ENCODE measurements at regions not wholly inside any gene's neighbourhood (a gene's known extent, or its start where the extent isn't known, plus 50 kb on each side); places are given as distances from the start of the nearest gene placed in this dataset.

DNA sequence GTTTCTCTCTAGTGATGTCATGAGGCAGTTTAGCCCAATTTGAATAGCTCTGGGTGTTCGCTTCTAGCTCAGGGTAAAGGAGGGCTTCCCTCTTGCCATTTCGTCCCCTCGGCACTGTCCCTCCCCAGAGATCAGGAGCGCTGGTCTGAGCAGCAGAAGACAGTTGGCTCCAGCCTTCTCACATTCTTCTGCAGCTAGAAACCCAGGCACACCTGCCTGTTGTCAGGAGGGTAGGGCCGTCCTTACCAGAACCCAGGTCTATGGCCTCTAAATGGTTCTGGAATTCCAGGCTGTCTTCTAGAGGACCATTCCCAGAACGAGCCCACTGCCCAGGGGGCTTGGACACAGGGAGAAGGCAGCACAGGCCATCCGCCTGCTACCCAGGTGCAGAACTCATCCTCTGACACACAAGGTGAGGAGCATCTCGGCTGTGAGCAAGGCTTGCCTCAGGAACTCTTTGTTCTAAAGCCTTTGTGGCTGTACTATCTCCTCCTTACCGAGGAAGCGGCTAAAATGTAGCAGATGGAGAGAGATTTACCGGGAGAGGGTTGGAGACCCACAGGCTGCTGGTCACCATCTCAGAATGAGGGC lies 255.6 kb upstream of the IRX2 start:
- DNase-seq (ENCODE audit: low read depth in 4 of 4, low spot score in 3 of 4) = no peak

DNA sequence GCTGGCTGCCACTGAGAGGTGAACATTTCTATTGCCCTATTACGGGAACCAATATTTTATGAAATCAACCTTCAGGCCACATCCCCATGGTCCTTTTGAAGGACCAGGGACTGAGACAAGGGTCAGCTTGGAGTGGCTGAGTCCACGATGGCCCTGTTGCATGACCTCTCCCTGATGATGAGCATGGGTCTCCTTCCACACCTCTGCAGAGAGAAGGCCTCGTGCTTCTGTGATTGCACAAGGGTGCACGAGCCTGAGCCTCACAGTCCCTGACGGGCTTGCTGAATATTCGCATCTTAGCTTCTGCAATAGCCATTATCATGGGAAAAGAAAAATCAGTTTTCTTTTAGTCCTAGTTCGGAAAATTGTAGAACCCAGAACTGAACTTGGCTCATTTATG lies 255.0 kb upstream of the IRX2 start:
- no peak for DNase-seq (ENCODE audit: low read depth in 4 of 4, low spot score in 3 of 4)

GRCh38 chr5:3004361-3005080 lies 253.0 kb upstream of the IRX2 start:
- no peak for DNase-seq (ENCODE audit: low read depth in 4 of 4, low spot score in 3 of 4)

- no peak for DNase-seq (ENCODE audit: low read depth in 4 of 4, low spot score in 3 of 4)
Observed at GRCh38 chr5:3002230-3002629, 250.8 kb upstream of the IRX2 start.

- no peak for DNase-seq (ENCODE audit: low read depth in 4 of 4, low spot score in 3 of 4)
Observed at GRCh38 chr5:3000631-3001030, 249.2 kb upstream of the IRX2 start.

DNA sequence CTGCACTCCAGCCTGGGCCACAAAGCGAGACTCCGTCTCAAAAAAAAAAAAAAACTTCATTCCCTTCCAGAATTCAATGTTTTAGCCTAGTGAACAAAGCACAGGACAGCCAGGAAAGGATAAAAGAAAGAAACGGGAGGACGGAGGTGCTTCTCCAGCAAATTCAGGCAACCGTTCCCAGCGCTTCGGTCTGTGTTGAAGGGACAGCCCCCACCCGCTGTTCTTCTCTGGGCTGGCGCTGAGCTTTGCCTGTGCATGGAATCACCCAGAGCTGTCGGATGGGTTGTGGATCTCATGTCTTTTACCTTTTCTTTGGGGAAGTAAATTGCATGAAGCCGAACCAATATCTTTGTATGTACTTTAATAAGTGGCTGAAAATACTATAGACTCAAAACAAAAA lies 248.4 kb upstream of the IRX2 start:
- no peak for DNase-seq (ENCODE audit: low read depth in 4 of 4, low spot score in 3 of 4)

GRCh38 chr5:2998106-2998505 lies 246.6 kb upstream of the IRX2 start:
- DNase-seq (ENCODE audit: low read depth in 4 of 4, low spot score in 3 of 4) = no peak

- DNase-seq (ENCODE audit: low read depth in 4 of 4, low spot score in 3 of 4) = no peak
Observed at GRCh38 chr5:2997179-2997578, 245.7 kb upstream of the IRX2 start.

DNA sequence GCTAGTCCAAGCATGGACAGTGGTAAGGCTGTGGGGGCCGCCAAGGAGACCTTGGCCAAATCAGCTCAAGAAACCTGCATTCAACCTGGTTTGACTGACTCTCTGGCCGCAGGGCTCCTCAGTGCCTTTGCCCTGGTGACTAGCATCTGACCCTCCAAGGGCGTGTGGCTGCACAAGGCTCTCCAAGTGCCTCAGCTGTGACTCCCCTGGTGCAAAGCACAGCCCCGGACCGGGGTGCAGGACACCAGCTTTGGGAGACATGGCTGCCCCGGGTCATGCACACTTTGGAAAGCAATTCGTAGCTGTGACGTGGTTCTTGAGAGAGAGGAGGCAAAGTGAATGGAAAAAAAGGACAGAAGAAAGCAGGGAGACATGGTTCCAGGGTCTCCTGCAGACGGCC lies 245.2 kb upstream of the IRX2 start:
- no peak for DNase-seq (ENCODE audit: low read depth in 4 of 4, low spot score in 3 of 4)

DNA sequence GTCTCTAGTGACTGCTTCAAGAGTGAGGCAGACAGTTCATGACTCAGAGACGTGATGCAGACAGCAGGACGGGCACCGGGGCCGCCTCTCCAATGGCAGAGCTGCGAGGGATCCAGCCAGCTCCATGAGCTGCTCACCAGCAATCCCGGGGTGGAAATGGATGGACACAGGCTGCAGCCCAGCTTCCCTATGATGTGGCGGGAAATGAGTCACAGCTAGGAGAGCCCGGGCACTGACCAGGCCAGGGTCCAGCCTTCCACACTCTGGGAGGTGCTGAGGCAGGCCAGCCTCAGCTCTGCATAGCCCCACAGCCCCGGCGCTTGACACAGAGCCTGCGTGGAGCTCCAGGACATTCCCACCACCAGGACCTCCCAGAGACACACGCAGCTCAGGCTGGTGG lies 244.8 kb upstream of the IRX2 start:
- DNase-seq (ENCODE audit: low read depth in 4 of 4, low spot score in 3 of 4) = no peak

- no peak for DNase-seq (ENCODE audit: low read depth in 4 of 4, low spot score in 3 of 4)
Observed at GRCh38 chr5:2995667-2996066, 244.2 kb upstream of the IRX2 start.

DNA sequence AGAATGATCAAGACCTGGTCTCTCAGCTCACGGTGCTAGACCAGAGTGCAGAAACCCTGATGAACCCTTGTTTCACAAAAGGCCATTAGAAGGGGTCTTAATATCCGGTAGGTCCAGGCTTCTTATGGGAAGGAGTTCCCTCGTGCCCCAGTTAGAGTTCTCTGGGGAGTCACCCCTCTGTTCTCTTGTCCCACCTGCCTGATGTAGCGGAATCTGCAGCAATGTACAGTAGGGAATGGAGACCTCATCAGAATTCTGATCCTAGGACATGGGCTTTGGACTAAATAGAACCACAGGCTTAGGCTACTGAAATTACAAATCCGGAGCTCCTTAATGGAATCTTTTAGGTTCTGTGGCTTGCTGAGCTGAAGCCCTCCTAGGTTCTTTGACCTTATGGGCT lies 243.6 kb upstream of the IRX2 start:
- DNase-seq (ENCODE audit: low read depth in 4 of 4, low spot score in 3 of 4) = no peak

DNA sequence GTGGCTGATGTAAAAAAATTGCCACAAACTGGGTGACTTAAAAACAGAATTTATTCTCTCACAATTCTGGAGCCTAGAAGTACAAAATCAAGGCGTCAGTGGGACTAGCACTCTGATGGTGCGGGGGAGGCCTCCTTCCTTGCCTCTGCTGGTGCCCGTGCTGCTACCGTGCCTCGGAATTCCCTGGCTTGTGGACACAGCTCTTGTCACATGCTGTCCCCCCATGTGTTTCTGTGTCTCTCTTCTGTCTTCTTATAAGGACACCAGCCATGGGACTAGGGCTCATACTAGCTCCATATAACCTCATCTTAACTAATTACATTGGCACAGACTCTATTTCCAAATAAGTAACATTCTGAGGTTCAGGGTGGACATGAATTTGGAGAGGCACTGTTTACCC lies 242.3 kb upstream of the IRX2 start:
- no peak for DNase-seq (ENCODE audit: low read depth in 4 of 4, low spot score in 3 of 4)

- DNase-seq (ENCODE audit: low read depth in 4 of 4, low spot score in 3 of 4) = no peak
Observed at GRCh38 chr5:2993301-2993700, 241.8 kb upstream of the IRX2 start.

DNA sequence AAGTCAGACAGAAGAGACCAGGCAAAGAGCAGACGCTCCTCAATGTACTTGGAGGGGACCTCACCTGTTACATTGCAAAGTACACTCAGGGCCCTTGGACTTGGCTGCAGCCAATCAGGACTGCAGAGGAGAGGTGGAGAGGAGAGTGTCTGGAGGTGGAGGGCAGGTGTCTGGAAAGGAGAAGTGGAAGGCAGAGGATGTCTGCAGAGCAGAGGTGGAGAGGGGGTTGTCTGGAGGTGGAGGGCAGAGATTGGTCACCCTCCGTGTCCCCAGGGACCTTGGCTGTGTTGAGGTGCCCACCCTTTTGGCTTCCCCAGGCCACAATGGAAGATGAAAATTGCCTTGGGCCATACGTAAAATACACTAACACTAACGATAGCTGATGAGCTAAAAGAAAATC lies 241.3 kb upstream of the IRX2 start:
- DNase-seq (ENCODE audit: low read depth in 4 of 4, low spot score in 3 of 4) = no peak

- DNase-seq (ENCODE audit: low read depth in 4 of 4, low spot score in 3 of 4) = no peak
Observed at GRCh38 chr5:2991884-2992283, 240.4 kb upstream of the IRX2 start.

GRCh38 chr5:2989517-2989916 lies 238.0 kb upstream of the IRX2 start:
- DNase-seq (ENCODE audit: low read depth in 4 of 4, low spot score in 3 of 4) = no peak

DNA sequence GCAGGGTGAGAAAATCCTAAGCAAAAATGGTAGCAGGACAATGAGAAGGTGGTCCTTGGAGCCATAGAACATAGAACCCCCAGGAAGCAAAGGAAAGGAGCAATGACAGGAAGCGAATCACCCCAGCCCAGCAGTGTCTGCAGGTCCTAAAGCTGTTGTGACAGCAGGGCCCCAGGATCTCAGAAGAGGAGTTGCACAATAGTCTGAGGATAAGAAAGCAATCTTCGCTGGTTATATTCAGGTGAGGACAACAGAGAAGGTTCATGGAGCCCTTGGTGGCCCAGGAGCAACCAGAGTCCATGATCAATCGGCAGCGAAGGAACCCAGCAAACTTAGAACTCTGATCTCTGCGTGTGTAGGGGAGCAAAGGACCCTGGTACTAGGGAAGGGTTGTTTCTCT lies 234.8 kb upstream of the IRX2 start:
- DNase-seq (ENCODE audit: low read depth in 4 of 4, low spot score in 3 of 4) = no peak

DNA sequence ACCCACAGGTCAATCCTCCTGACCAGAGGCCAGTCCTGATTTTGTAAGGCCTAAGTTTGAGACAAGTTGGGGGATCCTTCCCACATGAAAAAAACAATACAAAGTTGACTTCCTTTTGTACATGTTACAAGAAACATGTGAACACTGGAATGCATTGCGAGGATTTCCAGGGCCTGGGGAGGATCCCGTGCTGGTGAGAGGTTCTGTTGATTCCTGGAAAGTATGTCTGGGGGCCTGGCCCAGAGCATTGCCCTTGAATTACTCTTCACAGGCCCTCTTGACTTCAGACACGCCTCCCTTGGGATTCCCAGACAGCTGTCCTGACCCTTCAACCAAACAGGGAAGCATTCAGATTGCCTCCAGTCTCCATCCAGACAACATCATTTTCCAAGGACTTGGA lies 234.2 kb upstream of the IRX2 start:
- DNase-seq (ENCODE audit: low read depth in 4 of 4, low spot score in 3 of 4) = no peak

DNA sequence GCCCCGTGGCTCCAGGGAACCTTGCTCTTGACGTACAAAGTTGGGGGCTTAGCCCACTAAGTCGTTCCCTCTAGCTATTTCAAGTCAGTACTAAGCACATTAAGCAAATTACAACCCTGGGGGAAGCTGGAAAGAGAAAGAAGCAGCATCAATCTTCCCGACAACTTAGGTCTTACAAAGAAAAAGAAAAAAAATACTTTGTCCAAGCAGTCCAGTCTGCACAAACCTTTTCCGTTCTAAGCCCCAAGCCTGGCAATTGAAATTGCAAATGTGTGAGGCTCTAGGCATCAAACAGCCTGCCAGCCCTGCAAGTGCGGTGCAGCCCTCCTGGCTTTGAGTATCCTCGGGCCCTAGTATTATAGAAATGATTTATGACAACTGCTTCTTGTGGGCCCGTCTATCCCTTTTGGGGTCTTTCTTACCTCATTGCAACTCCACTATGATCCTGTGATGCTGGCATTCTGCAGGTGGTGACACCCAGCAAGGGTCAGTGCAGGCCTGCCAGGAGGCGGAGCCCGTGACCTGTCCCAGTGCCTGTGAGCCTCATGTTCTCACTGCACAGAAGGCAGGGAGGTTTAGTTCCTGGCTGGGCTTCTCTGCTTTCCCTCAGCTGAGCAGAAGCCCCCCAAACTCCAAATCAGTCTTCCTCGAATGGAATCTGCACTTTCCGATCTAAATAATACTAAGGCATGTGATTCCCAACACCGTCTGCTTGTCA lies 232.3 kb upstream of the IRX2 start:
- DNase-seq (ENCODE audit: low read depth in 4 of 4, low spot score in 3 of 4) = no peak

DNA sequence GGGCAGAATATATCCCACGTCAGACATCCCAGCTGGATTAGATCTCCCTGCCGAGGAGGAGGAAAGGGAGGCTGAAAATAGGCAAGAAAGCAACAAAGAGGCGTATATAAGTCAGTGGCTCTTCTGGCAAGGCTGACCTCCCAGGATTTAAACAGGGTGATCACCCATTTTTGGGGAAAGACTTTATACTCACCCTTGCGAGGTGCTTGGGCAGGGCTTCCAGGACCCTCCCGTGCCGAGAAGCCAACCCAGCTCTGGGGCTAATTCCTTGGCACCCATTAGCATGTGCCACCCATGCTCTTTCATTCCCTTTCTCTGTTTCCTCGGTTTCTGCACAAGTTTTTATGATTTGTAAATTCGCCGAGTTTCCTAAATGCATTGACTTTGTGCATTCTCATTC lies 230.2 kb upstream of the IRX2 start:
- no peak for DNase-seq (ENCODE audit: low read depth in 4 of 4, low spot score in 3 of 4)

DNA sequence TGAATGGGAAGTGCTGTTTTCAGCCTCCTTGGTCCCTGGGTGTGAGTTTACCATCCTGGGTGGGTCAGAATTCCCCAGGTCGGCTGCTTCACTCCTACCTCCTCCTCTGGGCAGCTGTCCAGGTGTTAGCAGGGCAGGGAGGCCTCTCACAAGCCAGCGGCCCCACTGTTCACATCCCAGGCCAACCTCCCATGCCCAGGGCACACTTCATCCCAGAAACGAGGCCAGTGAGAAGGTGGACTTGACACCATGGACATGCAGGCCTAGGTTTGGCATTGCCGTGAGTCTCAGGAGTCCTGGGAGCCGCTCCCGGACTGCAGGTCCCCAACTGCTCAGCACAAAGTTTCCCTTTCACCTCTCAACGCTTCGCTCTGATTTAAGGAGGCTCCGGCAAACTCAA lies 229.6 kb upstream of the IRX2 start:
- no peak for DNase-seq (ENCODE audit: low read depth in 4 of 4, low spot score in 3 of 4)
